GM18498 (cell line): ENCODE measurements at regions not wholly inside any gene's neighbourhood (a gene's known extent, or its start where the extent isn't known, plus 50 kb on each side); places are given as distances from the start of the nearest gene placed in this dataset.

Experiments
- ATAC-seq: cut with Tn5 transposase; IDR thresholded peaks from one replicate; pipeline ENCODE4 v1.9.1; 2021; ENCODE audit warnings: mild to moderate bottlenecking, moderate library complexity; ENCODE audit not compliant: unreplicated experiment

DNA sequence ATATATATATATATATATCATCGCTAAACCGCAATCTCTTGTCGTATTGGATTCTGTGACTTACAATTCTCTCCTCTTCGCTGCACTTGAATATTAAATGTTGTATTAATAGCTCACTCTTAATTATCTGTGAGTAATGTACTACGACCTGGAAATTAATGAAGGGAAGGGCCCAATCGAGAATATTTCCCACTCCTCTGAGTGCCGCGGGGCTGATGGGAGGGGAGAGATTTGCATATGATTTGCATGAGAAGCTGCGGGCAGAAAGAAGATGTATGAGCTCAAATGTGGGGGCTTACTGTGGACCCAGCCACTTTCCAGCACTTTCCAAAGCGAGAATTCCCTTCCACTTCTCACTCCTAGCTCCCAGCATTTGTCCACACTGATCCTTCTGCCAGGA, 141.2 kb downstream of the MN1 start:
- no peak for ATAC-seq

DNA sequence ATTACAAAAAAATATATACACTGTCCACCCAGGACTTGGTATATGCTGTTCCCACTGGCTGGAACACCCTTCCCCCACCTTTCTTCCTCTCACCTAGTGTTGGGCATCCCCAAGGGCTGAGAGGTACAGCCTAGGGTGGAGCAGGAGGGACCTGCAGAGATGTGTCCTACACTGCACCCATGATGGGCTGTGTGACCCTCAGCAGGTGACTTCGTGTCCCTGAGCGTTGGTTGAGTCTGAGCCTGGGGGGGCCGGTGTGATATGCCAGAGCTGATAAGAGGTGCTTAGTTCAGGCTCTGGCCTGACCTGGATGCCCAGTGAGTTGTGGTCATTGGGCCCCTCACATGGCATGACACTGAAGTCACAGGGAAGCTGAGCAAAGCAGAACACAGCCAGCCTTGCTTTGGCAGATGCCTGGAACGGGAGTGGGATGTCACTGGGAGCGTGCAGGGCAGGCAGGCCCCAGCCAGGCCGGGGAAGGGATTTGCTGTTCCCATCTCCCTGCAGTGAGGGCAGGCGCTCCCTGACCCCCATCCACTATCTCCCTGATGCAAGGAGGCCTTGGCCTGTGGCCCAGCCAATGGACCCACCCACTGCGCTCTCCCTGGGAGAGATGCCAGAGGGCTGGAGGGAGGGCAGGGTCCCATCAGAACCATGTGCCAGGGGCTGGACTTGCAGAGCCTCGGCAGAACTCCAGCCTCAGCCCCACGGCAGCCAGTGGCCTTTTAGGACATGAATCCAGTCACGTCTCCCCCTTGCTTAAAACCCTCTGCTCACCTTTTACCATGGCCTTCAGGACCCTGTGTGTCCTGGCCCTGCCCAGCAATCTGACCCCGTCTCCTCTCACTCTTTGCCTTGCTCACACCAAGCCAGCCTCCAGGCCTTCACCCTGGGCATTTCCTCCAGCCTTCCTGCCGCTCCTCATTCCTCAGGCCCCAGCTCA, 138.9 kb downstream of the MN1 start:
- ATAC-seq = no peak

GRCh38 chr22:27663812-27664211, 137.7 kb downstream of the MN1 start:
- ATAC-seq = no peak

DNA sequence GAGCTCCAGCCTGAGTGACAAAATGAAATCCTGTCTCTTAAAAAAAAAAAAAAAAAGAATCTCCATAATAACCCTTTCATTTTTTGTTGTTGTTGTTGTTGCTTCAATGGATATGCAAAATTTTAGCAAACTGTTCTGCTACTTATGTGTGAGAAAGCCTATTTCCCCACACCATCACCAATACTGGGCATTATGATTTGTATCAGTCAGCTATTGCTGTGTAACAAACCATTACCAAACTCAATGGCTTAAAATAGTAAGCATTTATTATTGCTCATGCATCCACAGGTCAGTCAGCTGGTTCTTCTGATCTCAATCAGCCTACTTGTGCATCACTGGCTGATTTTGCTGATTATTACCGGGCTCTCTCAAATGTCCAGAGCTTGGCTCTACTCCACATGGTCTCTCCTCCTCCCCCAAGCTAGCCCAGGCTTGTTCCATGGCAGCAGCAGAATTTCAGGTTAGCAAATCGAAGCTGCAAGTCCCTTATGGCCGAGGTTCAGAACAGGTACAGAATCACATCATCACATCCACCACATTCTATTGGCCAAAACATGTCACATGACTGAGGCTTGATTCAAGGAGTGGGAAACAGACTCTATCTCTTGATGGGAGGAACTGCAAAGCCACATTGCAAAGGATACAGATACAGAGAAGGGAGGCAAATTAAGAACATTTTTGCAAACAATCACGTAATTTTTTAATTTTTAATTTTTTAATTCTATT, 135.1 kb downstream of the MN1 start:
- ATAC-seq = no peak

GRCh38 chr22:27667121-27667843, 134.3 kb downstream of the MN1 start:
- no peak for ATAC-seq

- ATAC-seq = no peak
These were observed 132.4 kb downstream of the MN1 start for GRCh38 chr22:27668828-27669797.

DNA sequence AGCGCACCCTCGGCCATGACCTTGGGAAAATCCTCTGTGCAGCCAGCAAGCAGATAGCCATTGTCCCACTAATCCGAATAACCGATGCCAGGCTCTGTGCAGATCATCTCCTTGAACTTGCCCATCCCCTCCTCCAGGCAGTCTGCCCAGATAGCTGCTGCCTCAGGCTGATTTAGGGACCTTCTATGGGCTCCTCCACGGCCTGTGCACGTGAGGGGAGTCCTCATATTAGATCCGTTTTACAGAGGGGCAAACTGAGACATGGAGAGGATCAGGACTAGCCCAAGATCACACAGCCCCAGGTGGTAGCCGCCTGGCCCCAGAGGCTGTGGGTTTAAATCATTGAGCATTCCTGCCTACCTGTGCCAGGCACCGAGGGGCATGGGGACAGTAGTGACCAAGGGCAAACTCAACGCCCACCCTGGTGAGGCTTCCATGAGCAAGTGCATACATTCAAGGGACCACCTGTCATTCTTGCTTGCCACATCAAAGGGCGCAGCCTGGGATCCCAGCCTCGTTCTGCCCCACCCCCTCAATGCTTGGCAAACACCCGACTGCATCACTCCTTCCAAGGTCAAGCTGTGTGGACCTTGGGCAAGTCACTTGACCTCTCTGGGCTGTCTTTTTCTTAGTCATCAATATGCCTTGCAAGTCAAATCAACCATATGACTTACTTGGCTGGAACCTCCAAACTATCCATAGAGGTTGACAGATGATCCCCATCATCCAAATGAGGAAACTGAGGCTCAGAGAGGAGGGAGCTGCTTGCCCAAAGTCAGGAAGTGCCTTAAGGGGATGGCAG, 131.6 kb downstream of the MN1 start:
- no peak for ATAC-seq

GRCh38 chr22:27670701-27671412, 130.7 kb downstream of the MN1 start:
- no peak for ATAC-seq

DNA sequence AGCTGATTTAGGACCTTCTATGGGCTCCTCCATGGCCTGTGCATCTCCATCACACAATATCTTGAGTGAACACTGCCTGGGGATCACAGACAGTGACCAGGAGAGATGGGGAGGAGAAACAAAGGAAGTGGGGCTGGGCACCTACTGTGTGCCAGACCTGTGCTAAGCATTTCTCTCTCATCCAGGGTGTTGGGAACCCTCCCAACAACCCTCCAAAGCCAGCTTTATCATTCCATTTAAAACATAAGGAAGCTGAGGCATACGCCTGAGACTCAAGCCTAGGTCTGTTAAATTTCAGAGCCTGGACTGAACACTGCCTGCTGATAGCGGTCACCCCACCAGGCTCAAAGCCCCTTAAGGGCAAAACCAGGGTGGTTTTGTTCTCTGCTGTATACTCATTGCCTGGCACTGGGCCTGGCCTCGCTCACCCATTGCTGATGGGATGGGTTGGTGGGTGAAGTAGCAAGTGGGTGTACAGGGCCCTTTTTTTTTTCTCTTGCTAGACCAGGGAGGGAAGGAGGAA, 130.1 kb downstream of the MN1 start:
- no peak for ATAC-seq

- no peak for ATAC-seq
These were observed 128.7 kb downstream of the MN1 start for GRCh38 chr22:27672721-27673418.

- ATAC-seq = no peak
These were observed 127.7 kb downstream of the MN1 start for GRCh38 chr22:27673839-27674238.

DNA sequence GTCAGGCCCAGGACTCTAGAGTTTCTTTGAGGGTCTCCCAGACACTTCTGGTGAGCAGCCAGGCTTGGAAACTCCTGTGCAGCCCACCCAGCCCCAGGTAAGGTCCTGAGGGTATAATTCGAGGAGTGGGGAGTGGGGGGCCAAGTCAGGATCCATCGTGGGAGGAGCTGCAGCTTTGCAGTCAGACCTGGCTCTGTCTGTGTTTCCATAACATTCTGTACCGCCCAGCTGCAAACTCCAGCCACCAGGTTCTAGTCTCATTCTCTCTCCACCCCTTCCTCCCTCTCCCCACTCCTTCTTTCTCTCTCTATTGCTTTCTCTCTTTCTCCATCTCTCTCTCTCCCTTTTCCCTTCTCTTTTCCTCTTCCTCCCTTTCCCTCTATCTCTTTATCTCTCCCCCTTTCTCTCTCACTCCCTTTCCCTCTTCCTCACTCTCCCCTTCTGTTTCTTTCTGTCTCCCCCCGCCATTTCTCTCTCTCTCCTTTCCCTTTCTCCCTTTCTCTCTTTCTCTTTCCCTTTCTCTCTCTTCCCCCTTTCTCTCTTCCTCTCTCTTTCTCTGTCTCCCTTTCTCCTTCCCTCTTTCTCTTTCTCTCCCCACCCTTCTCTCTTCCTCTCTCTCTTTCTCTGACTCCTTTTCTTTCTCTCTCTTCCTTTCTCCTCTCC, 127.2 kb downstream of the MN1 start:
- ATAC-seq = no peak

DNA sequence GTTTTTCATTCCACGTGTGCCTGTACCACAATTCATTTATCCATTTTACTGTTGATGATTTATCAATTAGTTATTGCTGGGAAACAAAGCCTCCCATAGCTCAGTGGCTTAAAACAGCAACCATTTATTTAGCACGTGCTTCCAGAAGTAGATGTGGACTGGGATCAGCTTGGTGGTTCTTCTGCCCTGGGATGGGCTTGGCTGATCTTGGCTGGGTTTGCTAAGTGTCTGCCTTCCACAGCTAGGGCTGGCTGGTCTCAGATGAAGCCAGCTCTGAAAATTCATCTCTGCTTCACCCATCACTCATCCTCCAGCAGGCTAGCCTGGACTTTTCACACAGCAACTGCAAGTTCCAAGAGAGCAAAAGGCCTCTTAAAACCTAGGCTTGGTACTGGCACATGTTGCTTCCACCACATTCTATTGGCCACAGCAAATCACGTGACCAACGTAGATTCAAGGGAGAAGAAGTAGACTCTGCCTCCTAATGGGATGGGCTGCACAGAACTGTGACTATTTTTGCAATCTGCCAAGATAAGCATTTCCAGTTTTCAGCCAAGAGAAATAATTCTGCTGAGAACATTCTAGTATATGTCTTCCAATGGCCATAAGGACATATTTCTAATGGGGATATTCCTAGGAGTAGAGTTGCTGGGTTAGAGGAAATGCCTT, 124.9 kb downstream of the MN1 start:
- ATAC-seq = no peak

DNA sequence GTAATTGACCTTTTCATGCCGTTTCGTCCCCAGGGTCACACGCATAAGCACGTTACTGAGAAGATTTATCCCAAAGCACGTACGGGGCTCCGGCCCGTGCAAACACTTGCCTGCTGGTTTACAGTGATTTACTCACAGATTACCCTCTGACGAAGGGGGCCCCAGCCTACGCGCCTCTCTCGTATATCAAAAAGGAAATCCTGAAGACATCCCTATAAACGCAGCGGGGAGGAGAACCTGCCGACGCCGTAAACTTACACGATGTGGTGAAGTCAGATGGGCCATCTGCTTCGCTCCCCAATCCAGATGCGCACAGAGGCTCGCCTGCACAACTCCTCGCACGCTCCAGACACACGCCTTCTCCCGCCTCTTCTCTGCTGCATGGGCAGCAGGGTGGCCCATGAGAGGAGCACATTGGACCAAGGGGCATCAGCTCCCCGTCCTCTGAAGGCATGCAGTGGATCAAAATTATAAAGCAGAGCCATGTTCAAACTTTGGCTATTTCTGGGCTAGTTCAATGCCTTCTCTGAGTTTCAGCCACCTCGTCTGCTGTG, 123.6 kb downstream of the MN1 start:
- no peak for ATAC-seq

- ATAC-seq = no peak
These were observed 122.4 kb downstream of the MN1 start for GRCh38 chr22:27679176-27679575.

DNA sequence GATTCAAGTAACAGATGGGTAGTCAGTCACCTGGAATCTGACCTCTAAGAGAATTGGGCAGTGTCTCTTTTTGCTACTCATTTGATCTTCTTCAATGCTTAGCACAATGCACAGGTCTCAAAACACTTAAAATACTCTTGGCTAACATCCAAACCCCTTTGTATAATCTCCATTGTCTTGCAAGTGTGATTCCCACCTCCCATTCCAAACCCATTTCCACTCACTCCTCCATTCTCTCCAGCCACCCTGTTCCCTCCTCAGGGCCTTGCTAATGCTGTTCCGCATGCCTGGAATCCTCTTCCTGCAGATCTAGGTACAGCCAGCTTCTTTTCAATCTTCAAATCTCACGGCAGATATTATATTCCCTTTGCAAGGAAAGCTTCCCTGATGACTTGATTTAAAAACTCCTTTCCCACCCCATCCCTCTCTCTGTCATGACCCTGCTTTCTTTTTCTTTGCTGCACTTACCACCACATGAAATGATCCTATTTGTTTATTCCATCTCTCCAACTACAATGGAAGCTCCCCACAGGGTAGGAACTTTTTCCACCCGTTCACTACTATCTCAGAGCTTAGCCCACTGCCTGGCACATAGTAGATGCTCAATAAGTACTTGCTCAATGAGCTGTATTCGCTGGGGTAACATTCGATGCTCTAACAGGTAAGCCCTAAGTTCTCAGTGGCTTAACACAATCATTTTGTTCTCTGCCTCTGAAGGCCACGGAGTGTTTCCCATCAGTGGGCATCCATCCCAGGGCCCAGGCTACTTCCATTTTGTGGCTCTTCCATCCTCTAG, 121.7 kb downstream of the MN1 start:
- ATAC-seq = no peak
